ENCODE measurements at regions not wholly inside any gene's neighbourhood (a gene's known extent, or its start where the extent isn't known, plus 50 kb on each side); places are given as distances from the start of the nearest gene placed in this dataset.
"Not testable (repeated sequence)": the region's sequence is repeated elsewhere in the genome, so short reads cannot be mapped to it uniquely, and the experiment has no call there.

GRCh38 chr10:70986623-70986950 is 98.2 kb upstream of the PCBD1 start:
- no peak for TF ChIP-seq CTCF (IDR thresholded peaks at IDR 0.05; ENCODE audit: low read depth, low read length, missing control alignments)
- H3K4me3 ChIP-seq (ENCODE audit: low read depth, low read length): no peak overlapping the region
- no peak for DNase-seq (ENCODE audit: low read depth)

- no peak for DNase-seq (ENCODE audit: low read depth)
These were observed 99.2 kb upstream of the PCBD1 start for GRCh38 chr10:70987396-70988130.

GRCh38 chr10:70990156-70990555 is 101.8 kb upstream of the PCBD1 start:
- DNase-seq (ENCODE audit: low read depth); H3K4me3 ChIP-seq (ENCODE audit: low read depth, low read length): not testable (repeated sequence)

More at GRCh38 chr10:70987396-70988130, 99.2 kb upstream of the PCBD1 start:
- H3K4me3 ChIP-seq (ENCODE audit: low read depth, low read length): no peak overlapping the region
- TF ChIP-seq CTCF (IDR thresholded peaks at IDR 0.05; ENCODE audit: low read depth, low read length, missing control alignments): no peak

- no peak overlapping the region for H3K4me3 ChIP-seq (ENCODE audit: low read depth, low read length)
- no peak for DNase-seq (ENCODE audit: low read depth)
- TF ChIP-seq CTCF (IDR thresholded peaks at IDR 0.05; ENCODE audit: low read depth, low read length, missing control alignments): no peak
These were observed 102.3 kb upstream of the PCBD1 start for GRCh38 chr10:70990681-70991080.

- no peak for DNase-seq (ENCODE audit: low read depth)
- no peak overlapping the region for H3K4me3 ChIP-seq (ENCODE audit: low read depth, low read length)
- no peak for TF ChIP-seq CTCF (IDR thresholded peaks at IDR 0.05; ENCODE audit: low read depth, low read length, missing control alignments)
These were observed 103.1 kb upstream of the PCBD1 start for GRCh38 chr10:70991140-70992124.

- no peak overlapping the region for H3K4me3 ChIP-seq (ENCODE audit: low read depth, low read length)
- TF ChIP-seq CTCF (IDR thresholded peaks at IDR 0.05; ENCODE audit: low read depth, low read length, missing control alignments): no peak
- no peak for DNase-seq (ENCODE audit: low read depth)
These were observed 104.1 kb upstream of the PCBD1 start for GRCh38 chr10:70992436-70992835.

GRCh38 chr10:70993051-70993450 is 104.7 kb upstream of the PCBD1 start:
- no peak overlapping the region for H3K4me3 ChIP-seq (ENCODE audit: low read depth, low read length)
- DNase-seq (ENCODE audit: low read depth): no peak
- TF ChIP-seq CTCF (IDR thresholded peaks at IDR 0.05; ENCODE audit: low read depth, low read length, missing control alignments): no peak

All from GM12864 (cell line).